ENCODE measurements at regions not wholly inside any gene's neighbourhood (a gene's known extent, or its start where the extent isn't known, plus 50 kb on each side); places are given as distances from the start of the nearest gene placed in this dataset.

GRCh38 chr7:24214670-24215069, 69.3 kb upstream of the NPY start:
- no peak for DNase-seq

- no peak for DNase-seq
Observed at GRCh38 chr7:24216576-24217125, 67.3 kb upstream of the NPY start.

- DNase-seq, result no peak
Observed at GRCh38 chr7:24221500-24221899, 62.5 kb upstream of the NPY start.

- no peak for DNase-seq
Observed at GRCh38 chr7:24227068-24227467, 56.9 kb upstream of the NPY start.

- no peak for DNase-seq
Observed at GRCh38 chr7:24227603-24228359, 56.2 kb upstream of the NPY start.

GRCh38 chr7:24229481-24230226, 54.3 kb upstream of the NPY start:
- no peak for DNase-seq

GRCh38 chr7:24231493-24231892, 52.5 kb upstream of the NPY start:
- no peak for DNase-seq

- DNase-seq, result no peak
Observed at GRCh38 chr7:24233386-24233785, 50.6 kb upstream of the NPY start.

Data from NCI-H446 (cell line).